Activated naive CD4-positive, alpha-beta T cell treated with anti-CD3 and anti-CD28 coated beads, Interleukin-2, amount 50 U/mL, for 72 hours (primary cell): ENCODE measurements at regions not wholly inside any gene's neighbourhood (a gene's known extent, or its start where the extent isn't known, plus 50 kb on each side); places are given as distances from the start of the nearest gene placed in this dataset.

ENCODE experiments used
- ATAC-seq, 2 donors: fragments of 150-1000 bp; cut with Tn5 transposase; 2 replicates each; pipeline ENCODE4 v1.10.0; 2021; ENCODE audit warnings: mild to moderate bottlenecking in 2 of 2, moderate library complexity in 2 of 2
- DNase-seq, 2 donors: peaks; one replicate each; pipeline ENCODE4 v3.0.0; 2021 to 2022; ENCODE audit warnings: low spot score in 2 of 2
- H3K27ac Mint-ChIP-seq, 2 donors: one replicate each; pipeline ENCODE4 v1.8.0; 2022; ENCODE audit warnings: mild to moderate bottlenecking in 2 of 2, mixed read lengths in 2 of 2
- H3K36me3 Mint-ChIP-seq, 2 donors: one replicate each; pipeline ENCODE4 v1.8.0; 2022; ENCODE audit warnings: mixed read lengths in 2 of 2
- H3K9me3 Mint-ChIP-seq, 2 donors: one replicate each; pipeline ENCODE4 v1.8.0; 2022; ENCODE audit warnings: mixed read lengths in 2 of 2

- DNase-seq (no peak), ATAC-seq (no peak)
- no peaks in the 10 kb centered on the region for H3K9me3 Mint-ChIP-seq
- H3K36me3 Mint-ChIP-seq: no peaks in the 10 kb centered on the region
- no peak overlapping the region for H3K27ac Mint-ChIP-seq
Observed at GRCh38 chr15:87638554-87639083, 617.9 kb downstream of the NTRK3 start.

GRCh38 chr15:87634361-87634760 lies 622.2 kb downstream of the NTRK3 start:
- ATAC-seq (no peak), DNase-seq (no peak)
- Mint-ChIP-seq H3K27ac (no peak overlapping the region), H3K36me3 (no peaks in the 10 kb centered on the region), H3K9me3 (peaks cover 0 to 7% of the 10 kb centered on the region in 2 donors)

- no peak for ATAC-seq
- DNase-seq: no peak
Observed at GRCh38 chr15:87633525-87633924, 623.0 kb downstream of the NTRK3 start.

DNA sequence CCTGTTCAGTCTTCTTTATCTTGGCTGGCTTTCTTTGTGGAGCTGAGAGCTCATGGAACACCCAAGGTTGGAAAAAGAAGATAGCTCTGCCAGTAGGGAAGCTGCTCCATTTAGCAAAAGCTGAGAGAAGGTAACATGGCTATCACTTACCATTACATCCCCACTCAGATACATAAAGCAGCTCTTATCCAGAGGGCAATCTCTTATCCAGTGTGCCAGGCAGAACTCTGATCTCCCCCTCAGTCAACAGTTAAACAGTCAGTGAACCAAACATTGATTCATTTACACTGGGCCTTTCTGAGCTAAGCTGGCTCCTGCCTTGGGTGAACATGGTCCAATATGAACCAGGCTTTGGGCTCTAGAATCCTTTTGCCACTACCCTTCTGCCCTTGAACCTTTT lies 624.2 kb downstream of the NTRK3 start:
- ATAC-seq (no peak), DNase-seq (no peak)
- Mint-ChIP-seq H3K9me3 (peaks cover 0 to 7% of the 10 kb centered on the region in 2 donors), H3K36me3 (no peaks in the 10 kb centered on the region), H3K27ac (no peak overlapping the region)

More at GRCh38 chr15:87633525-87633924, 623.0 kb downstream of the NTRK3 start:
- Mint-ChIP-seq H3K36me3 (no peaks in the 10 kb centered on the region), H3K27ac (no peak overlapping the region), H3K9me3 (peaks cover 0 to 7% of the 10 kb centered on the region in 2 donors)

DNA sequence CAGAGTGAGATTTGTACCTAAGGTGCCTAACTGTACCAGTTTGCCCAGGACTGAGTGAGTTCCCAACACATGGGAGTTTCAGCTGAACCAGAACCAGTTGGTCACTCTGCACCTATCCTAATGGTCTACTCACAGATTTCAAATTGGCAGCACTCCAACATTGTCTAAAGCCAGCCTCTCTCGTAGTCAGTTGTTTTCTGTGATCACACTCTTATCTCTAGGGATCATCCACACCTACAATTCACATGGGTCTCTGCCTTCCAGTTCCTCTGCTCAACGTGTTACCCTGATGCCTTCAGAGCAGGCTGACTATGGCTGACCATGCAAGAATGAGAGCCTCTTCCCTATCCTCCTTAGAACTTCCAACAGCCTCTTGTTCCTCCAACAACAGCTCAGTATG lies 624.8 kb downstream of the NTRK3 start:
- peaks cover 0 to 7% of the 10 kb centered on the region in 2 donors for H3K9me3 Mint-ChIP-seq
- ATAC-seq (no peak), DNase-seq (no peak)

DNA sequence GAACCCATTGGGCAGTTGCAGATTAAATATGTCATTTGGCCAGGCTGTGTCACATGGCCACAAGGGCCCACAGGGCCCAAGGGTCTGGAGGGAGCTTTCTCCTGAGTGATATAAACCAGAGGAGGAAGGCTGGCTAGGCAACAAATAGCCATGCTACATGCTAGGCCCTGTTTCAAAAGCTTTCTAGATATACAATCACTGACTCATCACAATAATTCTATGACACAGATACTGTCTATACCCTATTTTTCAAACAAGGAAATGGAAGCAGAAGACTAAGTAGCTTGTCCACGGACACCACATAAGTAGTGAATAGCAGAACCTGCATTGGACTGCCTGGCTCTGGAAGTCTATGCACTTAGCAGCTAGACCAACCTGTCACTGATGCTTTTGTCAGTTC lies 625.4 kb downstream of the NTRK3 start:
- DNase-seq: no peak
- peaks cover 4 to 7% of the 10 kb centered on the region in 2 donors for H3K9me3 Mint-ChIP-seq
- ATAC-seq: no peak
- no peak overlapping the region for H3K27ac Mint-ChIP-seq
- no peaks in the 10 kb centered on the region for H3K36me3 Mint-ChIP-seq

More for the DNA sequence above, 624.8 kb downstream of the NTRK3 start:
- peak overlapping the region in 1 of 2 donors; percentile 15 for H3K27ac Mint-ChIP-seq
- no peaks in the 10 kb centered on the region for H3K36me3 Mint-ChIP-seq

DNA sequence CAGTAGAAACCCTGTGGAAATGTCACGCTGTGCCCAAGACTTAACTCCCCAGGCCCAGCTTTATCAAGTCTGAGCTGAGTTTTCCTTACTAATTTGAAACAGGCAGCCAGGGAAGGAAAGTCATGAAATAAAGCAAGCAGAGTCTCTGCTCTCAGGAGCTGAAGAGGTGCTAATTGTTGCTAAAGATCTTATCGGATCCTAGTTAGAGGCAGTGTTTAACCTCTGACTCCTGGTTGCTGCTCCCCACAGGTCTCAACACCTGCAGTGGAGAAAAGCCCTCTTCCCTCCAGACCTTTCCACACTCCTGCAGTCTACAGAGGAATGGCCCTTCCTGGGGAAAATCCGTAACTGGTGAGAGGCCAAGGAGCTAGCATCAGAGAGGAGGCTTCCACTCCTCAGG lies 628.2 kb downstream of the NTRK3 start:
- DNase-seq (no peak), ATAC-seq (no peak)
- H3K27ac Mint-ChIP-seq: no peak overlapping the region
- H3K9me3 Mint-ChIP-seq: peaks cover 4 to 7% of the 10 kb centered on the region in 2 donors
- H3K36me3 Mint-ChIP-seq: no peaks in the 10 kb centered on the region

DNA sequence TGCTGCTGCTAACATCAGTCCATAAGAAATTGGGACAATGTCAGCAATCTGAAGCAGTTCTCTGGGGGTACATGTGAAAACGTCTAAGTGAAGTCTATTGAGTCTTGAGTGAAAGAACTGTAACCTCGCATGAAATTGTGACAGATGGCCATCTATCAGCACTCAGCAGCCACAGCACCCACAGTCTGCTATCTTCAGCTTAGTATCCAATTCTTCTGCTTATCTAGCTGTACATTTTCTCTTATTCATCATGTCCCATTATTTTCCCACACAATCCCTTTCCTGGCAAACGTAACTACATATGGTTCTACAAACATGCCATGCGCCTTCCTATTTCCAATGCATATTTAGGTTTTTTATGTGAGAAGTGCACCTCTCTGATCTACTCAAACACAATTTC lies 629.7 kb downstream of the NTRK3 start:
- no peak for DNase-seq
- Mint-ChIP-seq H3K27ac (no peak overlapping the region), H3K36me3 (peaks cover 0 to 5% of the 10 kb centered on the region in 2 donors), H3K9me3 (peaks cover 5 to 9% of the 10 kb centered on the region in 2 donors)
- ATAC-seq: no peak

DNA sequence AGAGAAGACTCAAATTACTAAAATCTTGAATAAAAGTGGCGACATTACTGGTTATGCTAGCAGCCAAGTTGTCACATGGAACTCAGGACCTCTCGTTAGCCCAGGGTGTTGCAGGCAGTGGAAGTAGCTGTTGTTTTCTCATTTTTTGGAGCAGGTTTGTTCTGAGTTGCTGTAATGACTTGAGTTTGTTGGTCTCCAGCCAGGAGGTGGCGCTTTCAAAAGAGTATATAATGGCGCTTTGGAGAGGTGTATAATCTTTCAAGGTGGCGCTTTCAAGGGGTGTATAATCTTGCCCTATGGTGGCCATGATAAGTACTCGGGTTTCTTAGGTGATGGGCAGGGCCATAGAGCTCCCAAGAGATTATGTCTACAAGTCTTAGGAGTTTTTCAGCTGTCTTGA lies 632.7 kb downstream of the NTRK3 start:
- H3K9me3 Mint-ChIP-seq: peaks cover 4 to 11% of the 10 kb centered on the region in 2 donors
- ATAC-seq (peak in 1 of 2 donors; percentile 40), DNase-seq (no peak)
- H3K27ac Mint-ChIP-seq: no peak overlapping the region
- H3K36me3 Mint-ChIP-seq: peaks cover 0 to 8% of the 10 kb centered on the region in 2 donors

- DNase-seq (no peak), ATAC-seq (no peak)
- peaks cover 0 to 8% of the 10 kb centered on the region in 2 donors for H3K36me3 Mint-ChIP-seq
- no peak overlapping the region for H3K27ac Mint-ChIP-seq
- peaks cover 4 to 10% of the 10 kb centered on the region in 2 donors for H3K9me3 Mint-ChIP-seq
Observed at GRCh38 chr15:87620393-87620792, 636.1 kb downstream of the NTRK3 start.

DNA sequence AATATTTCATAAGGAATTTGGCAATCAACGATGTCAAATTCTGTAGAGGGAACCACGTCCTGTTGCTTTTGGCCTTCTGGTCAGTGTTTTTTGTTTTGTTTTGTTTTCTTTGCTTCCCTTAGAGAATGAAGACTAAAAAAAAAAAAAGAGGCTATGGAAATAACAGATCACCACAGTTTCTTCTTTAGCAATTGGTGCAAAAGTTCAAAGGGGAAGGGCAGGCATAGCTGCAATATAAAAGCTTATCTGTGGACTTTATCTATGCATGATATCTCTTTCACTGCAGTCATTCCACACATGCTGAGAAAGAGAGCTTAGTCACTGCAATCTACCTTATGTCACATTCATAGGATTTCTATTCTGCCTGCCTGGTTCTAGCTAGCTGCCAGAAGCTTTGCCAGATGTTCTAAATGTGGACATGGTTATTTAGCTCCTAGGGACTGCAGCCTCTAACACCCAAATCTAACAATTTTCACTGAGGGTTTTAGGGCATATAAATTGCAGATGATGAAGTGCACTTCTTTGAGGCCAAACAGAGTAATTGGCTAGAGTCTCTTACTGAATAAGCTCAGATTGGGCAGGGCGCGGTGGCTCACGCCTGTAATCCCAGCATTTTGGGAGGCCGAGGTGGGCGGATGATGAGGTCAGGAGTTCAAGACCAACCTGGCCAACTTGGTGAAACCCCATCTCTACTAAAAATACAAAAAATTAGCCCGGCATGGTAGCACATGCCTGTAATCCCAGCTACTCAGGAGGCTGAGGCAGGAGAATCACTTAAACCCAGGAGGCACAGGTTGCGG lies 637.2 kb downstream of the NTRK3 start:
- H3K9me3 Mint-ChIP-seq: peaks cover 4 to 10% of the 10 kb centered on the region in 2 donors
- DNase-seq (no peak), ATAC-seq (peak in 1 of 2 donors; percentile 62)
- H3K27ac Mint-ChIP-seq: no peak overlapping the region
- H3K36me3 Mint-ChIP-seq: peaks cover 0 to 8% of the 10 kb centered on the region in 2 donors

GRCh38 chr15:87618203-87618725 lies 638.3 kb downstream of the NTRK3 start:
- Mint-ChIP-seq H3K9me3 (peaks cover 4 to 10% of the 10 kb centered on the region in 2 donors), H3K27ac (no peak overlapping the region), H3K36me3 (peaks cover 0 to 8% of the 10 kb centered on the region in 2 donors)
- no peak for DNase-seq
- no peak for ATAC-seq

DNA sequence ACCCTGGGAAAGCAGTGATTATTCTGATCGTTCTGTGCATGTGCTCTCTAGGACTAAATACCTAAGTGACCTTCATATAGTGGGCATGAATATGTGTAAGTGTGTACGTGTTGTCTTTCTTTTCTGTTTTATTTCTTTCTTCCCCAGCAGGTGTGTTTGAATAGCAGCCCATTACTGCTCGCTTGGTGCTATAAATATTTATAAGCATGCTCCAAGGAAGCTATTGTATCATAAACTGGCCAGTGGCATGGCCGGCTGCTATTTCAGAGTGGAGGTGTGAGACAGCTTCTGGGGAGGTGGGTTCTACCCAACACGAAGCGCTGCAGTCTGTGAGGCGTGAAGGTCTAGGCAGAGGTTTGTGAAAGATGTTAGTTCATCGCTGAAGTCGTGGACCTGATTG lies 641.8 kb downstream of the NTRK3 start:
- Mint-ChIP-seq H3K36me3 (no peaks in the 10 kb centered on the region), H3K9me3 (peaks cover 0 to 3% of the 10 kb centered on the region in 2 donors), H3K27ac (no peak overlapping the region)
- ATAC-seq: no peak
- no peak for DNase-seq

DNA sequence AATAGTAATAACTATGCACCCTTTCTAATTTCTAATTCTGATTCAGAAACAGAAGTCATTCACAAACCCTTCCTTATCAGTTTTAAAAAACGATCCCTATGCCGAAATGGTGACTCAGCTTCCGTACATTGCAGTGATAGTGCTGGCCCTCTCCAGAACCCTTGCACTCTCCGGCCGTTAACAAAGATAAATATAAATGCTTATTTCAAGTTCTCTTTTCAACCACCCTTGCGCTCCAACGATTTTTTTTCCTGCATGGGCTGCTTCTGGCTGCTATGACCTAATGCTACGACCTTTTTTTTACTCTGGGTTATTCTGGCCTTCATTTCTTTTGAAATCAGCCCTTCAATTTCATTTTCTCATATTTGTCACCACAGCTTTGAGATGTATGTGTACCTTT lies 646.2 kb downstream of the NTRK3 start:
- H3K36me3 Mint-ChIP-seq: no peaks in the 10 kb centered on the region
- DNase-seq (no peak), ATAC-seq (no peak)
- no peaks in the 10 kb centered on the region for H3K9me3 Mint-ChIP-seq
- H3K27ac Mint-ChIP-seq: no peak overlapping the region

DNA sequence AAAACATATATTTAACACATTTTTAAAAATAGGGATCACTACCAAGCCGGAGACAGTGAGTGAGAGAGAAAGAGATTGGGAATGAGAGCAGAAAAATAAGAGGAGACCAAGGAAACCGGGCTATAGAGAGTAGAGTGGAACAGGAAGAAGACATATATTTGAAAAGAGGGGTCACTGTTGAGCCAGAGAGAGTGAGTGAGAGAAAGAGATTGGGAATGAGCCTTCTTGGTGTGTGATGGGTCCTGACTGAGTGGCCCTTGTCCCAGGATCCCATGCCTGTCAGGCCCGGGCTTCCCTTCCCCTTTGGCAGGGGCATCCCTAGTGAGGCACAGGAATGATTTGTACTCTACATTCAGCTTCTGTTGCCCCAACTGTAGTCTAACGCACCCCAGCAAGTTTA lies 646.6 kb downstream of the NTRK3 start:
- Mint-ChIP-seq H3K27ac (no peak overlapping the region), H3K36me3 (no peaks in the 10 kb centered on the region), H3K9me3 (no peaks in the 10 kb centered on the region)
- no peak for ATAC-seq
- DNase-seq: no peak

DNA sequence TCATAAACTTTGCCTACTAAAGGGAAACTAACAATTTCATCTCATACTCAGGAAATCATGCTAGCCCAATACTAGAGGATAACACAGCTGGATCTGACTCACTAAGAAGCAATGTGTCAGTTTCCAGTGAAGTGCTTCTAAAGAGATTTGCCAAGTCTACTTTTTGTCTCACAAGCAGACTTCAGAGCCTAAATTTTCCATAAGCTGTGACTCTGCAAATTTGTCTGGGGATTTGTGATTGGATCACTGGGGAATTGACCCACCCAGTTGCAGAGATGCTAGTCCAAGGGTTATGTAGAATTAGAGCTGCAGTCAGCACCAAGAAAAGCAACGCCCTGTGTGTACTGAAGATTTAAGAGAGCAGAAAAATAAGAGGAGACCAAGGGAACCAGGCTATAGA lies 647.1 kb downstream of the NTRK3 start:
- ATAC-seq: no peak
- no peak for DNase-seq
- H3K36me3 Mint-ChIP-seq: no peaks in the 10 kb centered on the region
- H3K27ac Mint-ChIP-seq: no peak overlapping the region
- H3K9me3 Mint-ChIP-seq: no peaks in the 10 kb centered on the region

GRCh38 chr15:87608238-87609028 lies 648.1 kb downstream of the NTRK3 start:
- Mint-ChIP-seq H3K9me3 (no peaks in the 10 kb centered on the region), H3K36me3 (no peaks in the 10 kb centered on the region), H3K27ac (no peak overlapping the region)
- ATAC-seq: no peak
- no peak for DNase-seq
